GM12878 (cell line): ENCODE measurements at regions not wholly inside any gene's neighbourhood (a gene's known extent, or its start where the extent isn't known, plus 50 kb on each side); places are given as distances from the start of the nearest gene placed in this dataset.

Experiments
- ATAC-seq: fragments of 200-7000 bp; cut with Tn5 transposase; 3 replicates; pipeline ENCODE4 v1.9.1; 2020; ENCODE audit warnings: mild to moderate bottlenecking, moderate library complexity
- BruUV-seq: library from RNA; stranded (reverse); fragments of 400-500 nt; replicated peaks from 2 replicates; lab custom pipeline; 2021; lab: Mats Ljungman, UMichigan
- CTCF ChIA-PET: fragments of 300-600 bp; sonication (Branson Sonifier 250); formaldehyde crosslinking; extraction: SDS; loops from one replicate; lab custom pipeline; 2021; ENCODE audit warnings: inconsistent platforms; lab: Yijun Ruan, JAX
- POLR2A ChIA-PET: fragments of 350-600 bp; formaldehyde crosslinking; extraction: SDS; loops from one replicate; lab custom pipeline; 2021; ENCODE audit warnings: inconsistent platforms; lab: Charles Lee
- RAD21 ChIA-PET: fragments of 300-600 bp; sonication (Branson Sonifier 250); formaldehyde crosslinking; loops from one replicate; lab custom pipeline; 2023; ENCODE audit warnings: antibody characterized with exemption; ENCODE audit not compliant: unreplicated experiment; lab: Charles Lee
- SMC1A ChIA-PET: fragments of 300-600 bp; sonication (Branson Sonifier 250); formaldehyde crosslinking; loops from one replicate; lab custom pipeline; 2023; ENCODE audit not compliant: unreplicated experiment, uncharacterized antibody; lab: Charles Lee
- DNase-seq: peaks from one replicate; pipeline ENCODE4 v3.0.0-alpha.2; 2011; ENCODE audit warnings: low read depth, low spot score
- FAIRE-seq: peaks from 3 replicates; lab custom pipeline; 2011; peaks lifted over from hg19 to GRCh38; lab: Jason Lieb, UNC
- H2AFZ ChIP-seq: 2 replicates; pipeline ENCODE4 v1.6.0; 2011; ENCODE audit warnings: low read depth, low read length, control low read depth; ENCODE audit not compliant: control insufficient read depth
- H3K27ac ChIP-seq: 2 replicates; pipeline ENCODE4 v1.5.1; 2011; ENCODE audit warnings: control low read depth; ENCODE audit not compliant: control insufficient read depth, insufficient read depth
- H3K27me3 ChIP-seq, 2 experiments: replicated peaks in 1 of 2; 2 replicates each; pipeline versions ENCODE4 v1.6.0 to v1.6.1; 2011; ENCODE audit warnings: low read length in 1 of 2; ENCODE audit not compliant: control insufficient read depth in 2 of 2, insufficient read depth in 2 of 2
- H3K36me3 ChIP-seq, 2 experiments: 2 replicates each; pipeline ENCODE4 v1.5.1; 2011; ENCODE audit warnings: low read length in 1 of 2; ENCODE audit not compliant: control insufficient read depth in 2 of 2, insufficient read depth in 2 of 2
- H3K4me1 ChIP-seq: 2 replicates; pipeline ENCODE4 v1.6.1; 2011; ENCODE audit warnings: mild to moderate bottlenecking, low read length, moderate library complexity, mixed read lengths; ENCODE audit not compliant: control insufficient read depth, insufficient read depth
- H3K4me2 ChIP-seq: 2 replicates; pipeline ENCODE4 v1.6.0; 2011; ENCODE audit warnings: control low read depth; ENCODE audit not compliant: control insufficient read depth, insufficient read depth
- H3K4me3 ChIP-seq: fragments of 200-600 bp; sonication (generic); 2 replicates; pipeline ENCODE4 v1.5.1; 2016
- H3K79me2 ChIP-seq: 2 replicates; pipeline ENCODE4 v1.6.0; 2011; ENCODE audit warnings: low read length; ENCODE audit not compliant: control insufficient read depth, insufficient read depth
- H3K9ac ChIP-seq: 2 replicates; pipeline ENCODE4 v1.8.0; 2011; ENCODE audit warnings: low read length, control low read depth, mixed read lengths; ENCODE audit not compliant: control insufficient read depth, insufficient read depth
- H3K9me3 ChIP-seq: replicated peaks from 3 replicates; pipeline ENCODE4 v1.5.1; 2011; ENCODE audit warnings: mild to moderate bottlenecking, low read length; ENCODE audit not compliant: control insufficient read depth, insufficient read depth
- H4K20me1 ChIP-seq: 2 replicates; pipeline ENCODE4 v1.6.0; 2011; ENCODE audit not compliant: control insufficient read depth, insufficient read depth
- HSF1 ChIP-seq: fragments of 150-350 bp; IDR thresholded peaks from 2 replicates; pipeline ENCODE4 v1.6.1; 2014; ENCODE audit warnings: mild to moderate bottlenecking, low read depth, low read length
- MLLT1 ChIP-seq: fragments of 450-650 bp; IDR thresholded peaks from 2 replicates; pipeline ENCODE4 v1.6.1; 2016; ENCODE audit warnings: mild to moderate bottlenecking
- RELB ChIP-seq: fragments of 450-650 bp; IDR thresholded peaks from 2 replicates; pipeline ENCODE4 v1.6.1; 2017; ENCODE audit warnings: low read depth, mild to moderate bottlenecking, moderate library complexity
- SMC3 ChIP-seq: IDR thresholded peaks from 2 replicates; pipeline ENCODE4 v1.6.1; 2011; ENCODE audit warnings: low read length, improper control_type of control experiment, borderline replicate concordance
- SRF ChIP-seq, 2 experiments: IDR thresholded peaks; 2 replicates each; pipeline ENCODE4 v1.6.1; 2011; ENCODE audit warnings: low read depth in 2 of 2, low read length in 2 of 2, mild to moderate bottlenecking in 1 of 2, moderate library complexity in 1 of 2
- ZBTB33 ChIP-seq: fragments of 450-650 bp; IDR thresholded peaks from 2 replicates; pipeline ENCODE4 v1.6.1; 2017; ENCODE audit warnings: mild to moderate bottlenecking
- WGBS: methylation state at CpG from one replicate; pipeline ENCODE4 v1.1.6; 2016; ENCODE audit warnings: low lambda C conversion rate; ENCODE audit not compliant: insufficient replicate concordance, insufficient coverage; ENCODE audit errors: missing lambda C conversion rate; 5-methylcytosine and 5-hydroxymethylcytosine counted together
- in situ Hi-C: fragments of 300-500 bp; cut with MboI; formaldehyde crosslinking; loops from 9 replicates; pipeline ENCODE4 v1.14.3; 2018; ENCODE audit warnings: mixed read lengths
- intact Hi-C: fragments of 100-400 bp; cut with micrococcal nuclease; formaldehyde crosslinking; loops from one replicate; pipeline ENCODE4 v1.14.2; 2022; ENCODE audit not compliant: unreplicated experiment

- TF ChIP-seq RELB (peak; percentile 98), HSF1 (no peak), SMC3 (no peak; the same call in 1 of the 2 replicates)
These were observed 55.3 kb upstream of the ADTRP start (continued) for GRCh38 chr6:11833626-11834592.

- RAD21 ChIA-PET = interaction anchor here (1.1 to 5.8 kb wide), 5 partner anchors 46 to 459 kb away, joined by 3 to 47 read pairs (median 31); partner anchors contain the start of gene EDN1
- Histone ChIP-seq H3K27me3 (no peaks in the 10 kb centered on the region), H3K4me2 (no peak overlapping the region), H4K20me1 (no peaks in the 10 kb centered on the region), H2AFZ (no peak overlapping the region), H3K79me2 (no peaks in the 10 kb centered on the region), H3K9me3 (peaks cover 18% of the 10 kb centered on the region), H3K4me3 (no peak overlapping the region), H3K9ac (no peak overlapping the region), H3K36me3 (no peaks in the 10 kb centered on the region)
- intact Hi-C loops (loop anchor here (5.0 kb wide), 1 partner anchor 174 kb away; no protein-coding TSS in a partner anchor), in situ Hi-C loops (loop anchor here (5.0 kb wide), 3 partner anchors 119 to 776 kb away; no protein-coding TSS in a partner anchor)
- no peak for ATAC-seq
- DNase-seq = no peak
- POLR2A ChIA-PET = no interaction called here
- CTCF ChIA-PET = interaction anchor here (1.9 kb wide), 1 partner anchor 176 kb away, joined by 4 read pairs; no protein-coding TSS in a partner anchor
- no TSS peak for BruUV-seq
- 96% methylated on average over 17 of the region's 17 CpGs for WGBS
- SMC1A ChIA-PET = interaction anchor here (1.1 to 5.0 kb wide), 5 partner anchors 17 to 109 kb away, joined by 3 to 44 read pairs (median 25); no protein-coding TSS in a partner anchor
- no peak for TF ChIP-seq SRF (IDR thresholded peaks at IDR 0.05; ENCODE audit: low read depth in 2 of 2, low read length in 2 of 2)
- TF ChIP-seq ZBTB33 = 0 out of 2 replicates have a peak, but pooled peaks have one; percentile 13
- 0 out of 2 replicates have a peak, but pooled peaks have one; percentile 48 for TF ChIP-seq MLLT1
- TF ChIP-seq, all 136 proteins: peak for 2
- no peak for FAIRE-seq
- Histone ChIP-seq H3K4me1 (peaks cover 63% of the 10 kb centered on the region), H3K27ac (no peak overlapping the region)
These were observed 53.0 kb upstream of the ADTRP start for GRCh38 chr6:11831653-11832052.
